ENCODE measurements at regions not wholly inside any gene's neighbourhood (a gene's known extent, or its start where the extent isn't known, plus 50 kb on each side); places are given as distances from the start of the nearest gene placed in this dataset.
"Not testable (repeated sequence)": the region's sequence is repeated elsewhere in the genome, so short reads cannot be mapped to it uniquely, and the experiment has no call there.

- no peak for DNase-seq (ENCODE audit: low read depth, low spot score)
These were observed 88.2 kb upstream of the CCDC71L start for GRCh38 chr7:106749165-106749564.

GRCh38 chr7:106750773-106751172, 89.8 kb upstream of the CCDC71L start:
- DNase-seq (ENCODE audit: low read depth, low spot score), result no peak

- DNase-seq (ENCODE audit: low read depth, low spot score), result no peak
These were observed 91.4 kb upstream of the CCDC71L start for GRCh38 chr7:106752367-106752766.

GRCh38 chr7:106755024-106755423, 94.1 kb upstream of the CCDC71L start:
- not testable (repeated sequence) for DNase-seq (ENCODE audit: low read depth, low spot score)

- DNase-seq (ENCODE audit: low read depth, low spot score), result no peak
These were observed 94.7 kb upstream of the CCDC71L start for GRCh38 chr7:106755641-106756040.

- no peak for DNase-seq (ENCODE audit: low read depth, low spot score)
These were observed 95.1 kb upstream of the CCDC71L start for GRCh38 chr7:106756071-106756470.

GRCh38 chr7:106756884-106757283, 95.9 kb upstream of the CCDC71L start:
- DNase-seq (ENCODE audit: low read depth, low spot score), result no peak

GRCh38 chr7:106757846-106758245, 96.9 kb upstream of the CCDC71L start:
- DNase-seq (ENCODE audit: low read depth, low spot score), result no peak

- DNase-seq (ENCODE audit: low read depth, low spot score), result not testable (repeated sequence)
These were observed 101.9 kb upstream of the CCDC71L start for GRCh38 chr7:106762845-106763244.

- no peak for DNase-seq (ENCODE audit: low read depth, low spot score)
These were observed 101.4 kb upstream of the PIK3CG start for GRCh38 chr7:106763717-106764116.

- no peak for DNase-seq (ENCODE audit: low read depth, low spot score)
These were observed 99.2 kb upstream of the PIK3CG start for GRCh38 chr7:106765727-106766355.

- no peak for DNase-seq (ENCODE audit: low read depth, low spot score)
These were observed 98.5 kb upstream of the PIK3CG start for GRCh38 chr7:106766551-106766950.

- no peak for DNase-seq (ENCODE audit: low read depth, low spot score)
These were observed 98.0 kb upstream of the PIK3CG start for GRCh38 chr7:106767078-106767477.

- DNase-seq (ENCODE audit: low read depth, low spot score), result no peak
These were observed 97.4 kb upstream of the PIK3CG start for GRCh38 chr7:106767498-106768323.

- no peak for DNase-seq (ENCODE audit: low read depth, low spot score)
These were observed 96.7 kb upstream of the PIK3CG start for GRCh38 chr7:106768324-106768751.

GRCh38 chr7:106770191-106770590, 94.9 kb upstream of the PIK3CG start:
- no peak for DNase-seq (ENCODE audit: low read depth, low spot score)

GRCh38 chr7:106772655-106773108, 92.4 kb upstream of the PIK3CG start:
- DNase-seq (ENCODE audit: low read depth, low spot score), result no peak

GRCh38 chr7:106773228-106773627, 91.9 kb upstream of the PIK3CG start:
- DNase-seq (ENCODE audit: low read depth, low spot score), result no peak

GRCh38 chr7:106773721-106774120, 91.4 kb upstream of the PIK3CG start:
- no peak for DNase-seq (ENCODE audit: low read depth, low spot score)

GRCh38 chr7:106774213-106774767, 90.8 kb upstream of the PIK3CG start:
- DNase-seq (ENCODE audit: low read depth, low spot score), result no peak

- DNase-seq (ENCODE audit: low read depth, low spot score), result peak; percentile 4
These were observed 90.1 kb upstream of the PIK3CG start for GRCh38 chr7:106774768-106775551.

- no peak for DNase-seq (ENCODE audit: low read depth, low spot score)
These were observed 89.5 kb upstream of the PIK3CG start for GRCh38 chr7:106775552-106775936.
